SU-DHL-6 (cell line): ENCODE measurements at regions not wholly inside any gene's neighbourhood (a gene's known extent, or its start where the extent isn't known, plus 50 kb on each side); places are given as distances from the start of the nearest gene placed in this dataset.

Source experiments
- EZH2phosphoT487 ChIP-seq: fragments of 200-600 bp; sonication (generic), shearing (Covaris generic); conservative IDR thresholded peaks from 2 replicates; pipeline ENCODE4 v1.6.1; 2018; ENCODE audit warnings: mild to moderate bottlenecking, antibody characterized with exemption, low read length, moderate library complexity, mixed read lengths
- TF ChIP-seq, protein P1 (sequence below): fragments of 200-600 bp; sonication (generic); IDR thresholded peaks from one replicate; pipeline ENCODE4 v1.5.1; 2017; ENCODE audit warnings: antibody characterized with exemption, mild to moderate bottlenecking, low read length, moderate library complexity; ENCODE audit not compliant: insufficient read depth, poor library complexity, severe bottlenecking

DNA sequence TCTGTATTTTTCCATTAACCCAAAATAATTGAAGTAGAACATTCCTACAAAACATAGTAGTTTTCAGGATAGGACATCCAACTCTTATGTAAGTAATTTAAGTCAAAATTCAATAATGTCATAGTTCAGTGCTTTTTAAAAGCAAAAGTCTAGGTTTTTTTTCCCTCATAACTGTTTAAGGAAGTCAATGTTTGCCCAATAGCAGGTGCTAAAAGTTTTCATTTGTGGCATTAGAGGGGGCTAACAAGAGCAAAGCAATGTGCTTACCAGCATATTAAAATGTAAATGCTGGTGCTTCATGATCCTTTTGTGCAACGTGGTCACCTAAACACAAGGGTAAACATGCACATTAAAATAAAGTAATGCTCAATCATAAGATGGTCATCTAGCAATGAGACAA is 155.2 kb upstream of the PPP1R2C start:
- TF ChIP-seq, protein P1, sequence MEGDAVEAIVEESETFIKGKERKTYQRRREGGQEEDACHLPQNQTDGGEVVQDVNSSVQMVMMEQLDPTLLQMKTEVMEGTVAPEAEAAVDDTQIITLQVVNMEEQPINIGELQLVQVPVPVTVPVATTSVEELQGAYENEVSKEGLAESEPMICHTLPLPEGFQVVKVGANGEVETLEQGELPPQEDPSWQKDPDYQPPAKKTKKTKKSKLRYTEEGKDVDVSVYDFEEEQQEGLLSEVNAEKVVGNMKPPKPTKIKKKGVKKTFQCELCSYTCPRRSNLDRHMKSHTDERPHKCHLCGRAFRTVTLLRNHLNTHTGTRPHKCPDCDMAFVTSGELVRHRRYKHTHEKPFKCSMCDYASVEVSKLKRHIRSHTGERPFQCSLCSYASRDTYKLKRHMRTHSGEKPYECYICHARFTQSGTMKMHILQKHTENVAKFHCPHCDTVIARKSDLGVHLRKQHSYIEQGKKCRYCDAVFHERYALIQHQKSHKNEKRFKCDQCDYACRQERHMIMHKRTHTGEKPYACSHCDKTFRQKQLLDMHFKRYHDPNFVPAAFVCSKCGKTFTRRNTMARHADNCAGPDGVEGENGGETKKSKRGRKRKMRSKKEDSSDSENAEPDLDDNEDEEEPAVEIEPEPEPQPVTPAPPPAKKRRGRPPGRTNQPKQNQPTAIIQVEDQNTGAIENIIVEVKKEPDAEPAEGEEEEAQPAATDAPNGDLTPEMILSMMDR = no peak
- no peak for TF ChIP-seq EZH2phosphoT487
